GM21447 (cell line): ENCODE measurements at regions not wholly inside any gene's neighbourhood (a gene's known extent, or its start where the extent isn't known, plus 50 kb on each side); places are given as distances from the start of the nearest gene placed in this dataset.
"Not testable (repeated sequence)": the region's sequence is repeated elsewhere in the genome, so short reads cannot be mapped to it uniquely, and the experiment has no call there.

Experiments used
- ATAC-seq: cut with Tn5 transposase; IDR thresholded peaks from one replicate; pipeline ENCODE4 v1.9.1; 2021; ENCODE audit not compliant: unreplicated experiment

- ATAC-seq = no peak
These were observed 322.4 kb upstream of the CCNG1 start for GRCh38 chr5:163115011-163115410.

GRCh38 chr5:163116618-163117017 is 320.8 kb upstream of the CCNG1 start:
- ATAC-seq = not testable (repeated sequence)

GRCh38 chr5:163134061-163134460 is 303.3 kb upstream of the CCNG1 start:
- no peak for ATAC-seq

- no peak for ATAC-seq
These were observed 301.5 kb upstream of the CCNG1 start for GRCh38 chr5:163135849-163136248.

GRCh38 chr5:163161512-163161911 is 275.9 kb upstream of the CCNG1 start:
- no peak for ATAC-seq

GRCh38 chr5:163162645-163163044 is 274.8 kb upstream of the CCNG1 start:
- ATAC-seq = no peak

GRCh38 chr5:163163858-163164257 is 273.5 kb upstream of the CCNG1 start:
- no peak for ATAC-seq

- ATAC-seq = no peak
These were observed 272.1 kb upstream of the CCNG1 start for GRCh38 chr5:163165277-163165676.

- ATAC-seq = not testable (repeated sequence)
These were observed 267.2 kb upstream of the CCNG1 start for GRCh38 chr5:163170161-163170560.

GRCh38 chr5:163172540-163173338 is 264.7 kb upstream of the CCNG1 start:
- ATAC-seq = no peak

GRCh38 chr5:163177971-163178370 is 259.4 kb upstream of the CCNG1 start:
- ATAC-seq = no peak

GRCh38 chr5:163185315-163185714 is 252.1 kb upstream of the CCNG1 start:
- ATAC-seq = no peak

GRCh38 chr5:163189023-163189553 is 248.3 kb upstream of the CCNG1 start:
- no peak for ATAC-seq

GRCh38 chr5:163190283-163190682 is 247.1 kb upstream of the CCNG1 start:
- ATAC-seq = no peak

- ATAC-seq = no peak
These were observed 246.6 kb upstream of the CCNG1 start for GRCh38 chr5:163190784-163191183.

GRCh38 chr5:163193886-163194285 is 243.5 kb upstream of the CCNG1 start:
- ATAC-seq = no peak

- ATAC-seq = no peak
These were observed 231.8 kb upstream of the CCNG1 start for GRCh38 chr5:163205645-163206044.

- ATAC-seq = no peak
These were observed 215.8 kb upstream of the CCNG1 start for GRCh38 chr5:163221581-163221980.

GRCh38 chr5:163222982-163223381 is 214.4 kb upstream of the CCNG1 start:
- ATAC-seq = no peak

- no peak for ATAC-seq
These were observed 192.9 kb upstream of the CCNG1 start for GRCh38 chr5:163244445-163244987.

GRCh38 chr5:163245584-163245983 is 191.8 kb upstream of the CCNG1 start:
- ATAC-seq = no peak

- no peak for ATAC-seq
These were observed 189.1 kb upstream of the CCNG1 start for GRCh38 chr5:163248333-163248732.
